ENCODE measurements at regions not wholly inside any gene's neighbourhood (a gene's known extent, or its start where the extent isn't known, plus 50 kb on each side); places are given as distances from the start of the nearest gene placed in this dataset.
"Not testable (repeated sequence)": the region's sequence is repeated elsewhere in the genome, so short reads cannot be mapped to it uniquely, and the experiment has no call there.

- DNase-seq = no peak
These were observed 91.3 kb downstream of the MFAP3L start for GRCh38 chr4:169934794-169935429.

DNA sequence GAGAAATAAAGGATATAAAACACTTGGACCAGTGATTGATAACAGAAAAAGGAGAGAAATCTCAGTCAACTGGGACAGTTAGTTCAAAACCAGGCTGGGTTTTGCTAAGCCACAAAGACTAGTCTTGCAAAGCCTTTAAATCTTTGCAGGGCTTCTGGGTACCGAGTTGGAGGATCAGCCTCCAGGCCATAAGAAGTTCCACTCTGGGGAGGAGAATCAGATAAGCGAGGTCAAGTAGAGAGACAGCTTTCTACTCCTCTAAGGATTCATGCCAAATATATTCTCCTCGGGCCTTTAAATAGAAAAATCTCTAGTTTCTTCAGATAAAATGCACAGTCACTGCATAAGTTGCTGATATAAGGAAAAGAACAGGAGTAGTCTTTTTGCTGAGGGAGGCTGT lies 92.7 kb downstream of the MFAP3L start:
- no peak for DNase-seq

DNA sequence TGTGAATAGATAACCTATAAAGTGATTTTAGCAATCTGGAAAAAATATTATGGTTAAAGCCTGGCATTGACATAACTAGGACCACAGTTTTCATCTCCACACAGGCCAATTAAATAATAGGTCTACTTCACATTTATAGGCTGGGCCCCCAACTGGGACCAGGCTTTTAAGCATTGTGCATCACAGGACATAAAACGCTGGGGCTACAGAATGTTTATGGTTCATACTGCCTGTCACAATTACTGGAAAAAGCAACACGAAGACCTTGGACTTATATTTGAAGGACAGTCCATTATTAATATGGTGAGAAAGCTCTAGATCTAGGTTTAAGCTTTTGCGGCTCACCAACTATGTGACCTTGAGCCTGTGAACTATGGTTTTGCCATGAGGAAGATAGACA lies 94.2 kb downstream of the MFAP3L start:
- DNase-seq = no peak

GRCh38 chr4:169930755-169931154 lies 95.4 kb downstream of the MFAP3L start:
- not testable (repeated sequence) for DNase-seq

DNA sequence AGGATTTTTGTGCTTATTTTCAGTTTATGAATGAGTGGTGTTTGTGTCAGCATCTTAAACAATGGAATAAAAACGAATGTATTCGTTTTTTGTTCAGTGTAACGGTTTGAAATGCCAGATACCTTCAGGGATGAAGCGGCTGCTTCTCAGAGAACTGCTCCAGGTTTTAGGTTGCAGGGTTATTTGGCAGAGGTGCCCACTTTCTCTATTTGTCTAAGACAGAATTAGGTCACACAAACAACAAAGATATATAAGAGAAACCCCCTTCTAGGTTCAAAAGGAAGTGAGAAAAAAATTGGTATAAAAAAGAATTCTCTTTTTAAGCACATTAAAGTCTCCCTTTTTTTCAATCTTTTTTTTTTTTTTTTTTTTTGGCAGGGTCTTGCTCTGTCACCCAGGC lies 98.9 kb downstream of the MFAP3L start:
- DNase-seq = no peak

DNA sequence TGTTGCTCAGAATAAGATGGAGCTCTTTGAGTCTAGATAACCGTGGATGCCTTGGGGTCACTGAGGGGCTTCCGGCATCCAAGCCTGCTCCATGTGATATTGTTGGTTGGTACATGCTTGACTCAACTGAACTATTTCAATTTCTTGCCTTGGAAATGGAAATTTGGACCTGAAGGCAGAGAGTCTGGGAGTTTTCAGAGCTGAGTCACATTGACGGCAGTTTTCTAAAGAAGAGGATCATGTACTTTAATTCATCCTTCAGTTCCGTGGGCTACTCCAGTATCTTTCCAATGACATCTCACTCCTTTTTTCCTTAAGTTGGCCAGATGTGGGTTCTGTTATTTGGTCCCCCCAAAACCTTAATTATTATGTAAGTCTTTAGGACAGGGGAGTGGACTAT lies 100.5 kb downstream of the MFAP3L start:
- DNase-seq = no peak

- no peak for DNase-seq
These were observed 103.4 kb downstream of the MFAP3L start for GRCh38 chr4:169922632-169923276.

DNA sequence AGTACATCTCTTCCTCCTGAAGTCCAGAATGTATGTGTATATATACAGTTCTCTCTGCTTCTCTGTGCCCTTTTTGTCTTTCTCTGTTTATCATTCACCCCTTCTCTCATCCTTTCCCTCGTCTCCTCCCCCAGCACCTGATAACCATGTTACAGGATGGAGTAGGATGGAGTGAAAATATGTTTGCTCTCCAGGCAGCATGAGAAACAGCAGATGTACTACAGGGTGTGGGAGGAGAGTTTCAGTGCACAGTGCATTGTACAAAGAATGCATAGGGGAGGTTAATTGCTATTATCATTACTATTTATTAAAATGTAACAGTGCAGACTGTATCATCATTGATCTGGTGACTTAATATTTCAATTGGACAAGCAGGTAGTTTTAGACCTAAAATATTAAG lies 104.5 kb downstream of the MFAP3L start:
- DNase-seq = no peak

DNA sequence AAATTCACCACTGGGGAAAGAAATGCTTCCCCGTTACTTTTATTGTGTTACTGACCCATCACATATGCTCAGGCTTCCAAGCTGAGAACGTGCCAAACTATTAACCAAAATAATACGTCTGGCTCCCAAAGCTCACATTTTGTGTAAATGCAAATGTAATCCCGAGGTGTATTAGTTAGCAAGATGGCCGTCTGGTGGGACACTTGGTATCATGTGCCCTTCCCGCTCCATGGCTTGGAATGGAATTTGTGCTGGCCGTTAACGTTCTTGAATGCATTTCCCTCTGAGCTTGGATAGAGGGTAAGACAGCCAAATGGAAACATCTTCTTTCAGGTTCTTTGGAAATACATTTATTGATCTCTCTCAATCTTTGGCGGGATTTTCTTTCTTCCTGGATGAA lies 105.0 kb downstream of the MFAP3L start:
- DNase-seq = no peak

GRCh38 chr4:169919194-169920124 lies 106.7 kb downstream of the MFAP3L start:
- not testable (repeated sequence) for DNase-seq

DNA sequence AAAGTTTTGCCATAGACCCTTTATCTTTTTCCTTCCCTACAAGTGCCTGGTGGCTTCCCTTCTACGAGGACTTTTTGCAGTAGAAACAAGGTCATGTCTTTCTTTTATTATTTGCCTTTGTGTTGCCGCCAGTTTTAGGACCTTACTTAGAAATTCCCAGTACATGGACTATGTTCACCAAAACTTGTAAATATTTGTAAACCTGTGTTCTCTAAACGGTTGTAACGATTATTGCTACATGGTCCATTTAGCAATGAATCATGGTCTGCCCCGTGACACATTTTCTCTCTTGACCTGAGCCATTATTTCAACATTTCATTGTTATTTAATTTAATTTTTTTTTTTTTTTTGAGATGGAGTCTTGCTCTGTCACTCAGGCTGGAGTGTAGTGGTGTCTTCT lies 110.7 kb downstream of the MFAP3L start:
- no peak for DNase-seq

DNA sequence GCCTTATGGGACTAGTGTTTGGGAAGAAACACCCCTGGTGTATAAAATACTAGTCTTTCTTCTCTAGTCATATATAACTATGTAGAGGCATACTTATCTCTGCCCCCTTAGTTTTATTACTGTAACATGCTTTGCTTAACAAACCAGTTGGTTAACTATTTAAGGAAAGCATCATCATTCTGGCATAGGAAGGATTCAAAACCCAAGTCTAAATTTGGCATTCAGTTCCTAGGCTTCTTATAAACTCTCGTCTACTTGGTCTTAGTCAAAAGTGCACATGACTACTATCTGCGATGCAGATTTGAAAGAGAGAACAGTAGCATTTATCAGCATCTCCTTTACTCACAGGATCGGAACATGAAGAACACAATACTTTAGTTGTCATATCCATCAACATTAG lies 111.3 kb downstream of the MFAP3L start:
- no peak for DNase-seq

GRCh38 chr4:169912996-169913395 lies 113.2 kb downstream of the MFAP3L start:
- no peak for DNase-seq

DNA sequence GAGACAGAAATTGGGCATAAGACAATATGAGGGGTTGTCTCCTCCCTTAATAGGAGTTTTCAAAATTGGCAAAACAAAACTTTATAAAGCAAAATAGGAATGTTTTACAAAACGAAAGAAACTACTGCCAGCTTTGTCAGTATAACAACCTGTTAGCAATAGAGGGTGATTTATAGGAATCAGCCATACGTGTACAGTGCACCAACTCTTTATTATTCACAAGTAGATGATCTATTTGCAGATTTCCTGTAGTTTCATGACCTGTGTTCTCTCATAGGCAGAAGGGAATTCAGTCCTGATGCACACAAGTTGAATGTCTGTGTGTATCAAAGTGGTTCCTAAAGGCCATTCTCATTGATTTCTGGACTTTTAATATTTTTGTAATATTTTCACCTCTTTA lies 116.3 kb downstream of the MFAP3L start:
- DNase-seq = no peak

- DNase-seq = no peak
These were observed 116.7 kb downstream of the MFAP3L start for GRCh38 chr4:169909479-169909878.

DNA sequence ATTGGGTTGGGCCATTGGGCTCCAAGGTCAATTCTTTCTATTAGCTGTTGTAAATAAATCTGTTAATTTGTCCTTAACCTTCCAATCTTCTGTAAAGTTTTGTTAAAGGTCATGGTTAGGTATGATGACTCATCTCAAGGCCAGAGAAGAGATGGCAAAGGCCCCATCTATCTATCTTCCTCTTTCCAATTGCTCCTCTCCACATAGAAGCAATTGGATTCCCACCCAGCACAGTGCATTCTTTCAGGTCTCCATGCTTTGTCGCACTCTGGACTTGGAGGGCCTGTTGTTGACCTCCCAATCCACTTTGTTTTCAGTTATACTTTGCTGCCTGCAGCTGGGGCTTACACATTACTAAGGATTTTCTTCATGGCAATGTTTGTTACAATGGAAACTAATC lies 118.5 kb downstream of the MFAP3L start:
- DNase-seq = no peak

DNA sequence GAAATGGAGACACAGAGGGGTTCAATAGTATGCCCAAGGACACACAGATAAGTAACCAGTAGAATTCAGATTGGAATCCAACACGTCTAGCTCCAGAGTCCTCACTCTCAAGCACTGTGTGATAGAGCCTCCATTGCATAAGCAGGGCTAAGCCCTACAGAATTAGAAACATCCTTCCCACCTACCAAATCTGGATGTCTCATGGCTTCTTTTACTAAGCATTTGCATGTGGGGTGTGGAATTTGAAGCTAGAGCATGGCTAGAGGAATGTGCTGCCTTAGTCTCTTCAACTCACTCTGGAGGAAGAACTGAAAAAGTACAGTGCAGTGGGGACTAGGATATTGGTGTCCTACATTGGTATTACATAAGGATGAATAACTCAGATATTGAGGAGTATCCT lies 119.4 kb downstream of the MFAP3L start:
- DNase-seq = no peak

GRCh38 chr4:169906104-169906503 lies 120.1 kb downstream of the MFAP3L start:
- no peak for DNase-seq

DNA sequence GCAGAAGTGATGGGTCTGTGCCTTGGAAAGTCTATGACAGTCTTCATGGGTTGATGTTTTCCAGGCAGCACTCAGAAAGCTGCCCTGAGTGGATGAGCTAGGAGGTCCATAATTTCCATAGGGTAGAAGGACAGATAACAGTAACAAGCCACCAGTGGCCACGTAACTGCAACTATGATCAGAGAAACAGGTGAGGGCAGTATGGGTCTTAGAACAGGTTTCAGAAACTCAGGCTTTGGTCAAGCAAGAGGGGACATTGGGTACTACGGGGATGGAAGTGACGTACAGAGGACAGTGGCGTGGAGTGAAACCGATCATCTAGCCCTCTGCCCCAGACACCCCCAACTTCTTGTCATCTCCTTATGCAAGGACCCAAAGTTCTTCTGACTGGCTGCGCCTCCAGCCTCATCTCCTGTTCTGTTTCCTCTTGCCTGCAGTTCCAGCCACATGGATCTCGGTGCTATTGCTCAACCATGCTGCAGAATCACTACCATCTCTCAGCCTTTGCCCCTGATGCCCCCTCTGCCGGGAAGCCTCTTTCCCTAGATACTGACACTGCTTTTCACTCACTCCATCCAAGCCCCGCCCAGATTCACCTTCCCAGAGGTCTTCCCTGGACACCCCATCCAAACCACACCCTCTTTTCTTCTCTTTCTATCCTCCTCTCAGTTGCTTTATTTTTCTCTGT lies 123.4 kb downstream of the MFAP3L start:
- DNase-seq = no peak

- no peak for DNase-seq
These were observed 125.9 kb downstream of the MFAP3L start for GRCh38 chr4:169900241-169900845.

DNA sequence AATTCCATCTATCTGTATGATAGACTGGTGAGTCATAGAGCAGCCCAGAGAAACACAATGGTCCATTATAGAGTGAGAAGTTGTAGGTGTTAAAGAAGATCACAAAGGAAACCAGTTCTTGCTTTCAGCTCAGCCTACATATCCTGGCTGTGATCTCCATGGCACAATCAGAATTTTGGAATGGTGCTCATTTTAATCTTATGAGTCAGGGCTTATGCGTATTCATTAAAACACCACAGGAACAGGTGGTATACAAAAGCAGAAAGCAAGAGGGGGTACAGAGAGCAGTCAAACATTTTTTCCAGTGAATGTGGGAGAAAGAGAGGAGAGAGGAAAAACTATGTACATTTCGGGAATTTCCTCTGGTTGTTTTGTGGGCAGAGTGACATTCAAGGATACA lies 126.9 kb downstream of the MFAP3L start:
- no peak for DNase-seq

DNA sequence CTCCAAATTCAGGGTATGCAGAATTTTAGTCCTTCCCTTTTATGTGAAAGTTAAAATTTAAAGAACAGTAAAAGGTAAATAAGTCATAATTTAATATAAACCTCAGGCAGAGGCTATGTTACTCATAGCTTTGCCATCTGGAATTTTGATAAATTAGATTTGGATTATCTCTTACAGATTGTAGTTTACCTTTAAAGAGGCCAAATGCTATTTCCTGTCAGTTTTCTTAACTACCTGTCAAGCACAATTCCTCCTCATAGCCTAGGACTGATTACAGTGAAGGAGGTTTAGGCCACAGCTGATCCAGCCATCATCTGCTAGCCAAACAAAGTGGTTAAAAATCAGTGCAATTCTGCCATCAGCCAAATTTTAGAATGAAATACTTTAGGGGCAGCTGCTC lies 128.1 kb downstream of the MFAP3L start:
- no peak for DNase-seq

Measured in right kidney (tissue), 1 donor.